Liver (tissue), 3 donors: ENCODE measurements at regions not wholly inside any gene's neighbourhood (a gene's known extent, or its start where the extent isn't known, plus 50 kb on each side); places are given as distances from the start of the nearest gene placed in this dataset.

ENCODE experiments used
- CTCF ChIP-seq: fragments of 150-350 bp; IDR thresholded peaks from 2 replicates; pipeline ENCODE4 v1.5.1; 2017; ENCODE audit warnings: improper control_type of control experiment, low read depth, low read length; ENCODE audit not compliant: missing input control
- EGR1 ChIP-seq, 2 donors: IDR thresholded peaks; 2 replicates each; pipeline ENCODE4 v1.6.1; 2016 to 2018; ENCODE audit warnings: antibody characterized with exemption in 2 of 2, low read depth in 2 of 2
- GABPA ChIP-seq, 2 donors: IDR thresholded peaks in 1 of 2; conservative IDR thresholded peaks in 1 of 2; 2 replicates each; pipeline ENCODE4 v1.6.1; 2016; ENCODE audit warnings: antibody characterized with exemption in 2 of 2, mild to moderate bottlenecking in 1 of 2, moderate library complexity in 1 of 2
- JUND ChIP-seq, 2 donors: IDR thresholded peaks; 2 replicates each; pipeline ENCODE4 v1.6.1; 2016; ENCODE audit warnings: antibody characterized with exemption in 2 of 2
- RAD21 ChIP-seq, 2 donors: IDR thresholded peaks; 2 replicates each; pipeline ENCODE4 v1.6.1; 2016; ENCODE audit warnings: antibody characterized with exemption in 2 of 2, mild to moderate bottlenecking in 2 of 2
- RXRA ChIP-seq, 2 donors: IDR thresholded peaks; 2 replicates each; pipeline ENCODE4 v1.6.1; 2017 to 2018; ENCODE audit warnings: antibody characterized with exemption in 2 of 2, mild to moderate bottlenecking in 1 of 2
- SP1 ChIP-seq: IDR thresholded peaks from 2 replicates; pipeline ENCODE4 v1.6.1; 2018; ENCODE audit warnings: antibody characterized with exemption, mild to moderate bottlenecking
- YY1 ChIP-seq: IDR thresholded peaks from 2 replicates; pipeline ENCODE4 v1.6.1; 2016; ENCODE audit warnings: antibody characterized with exemption, mild to moderate bottlenecking
- TF ChIP-seq, protein P1 (sequence below): IDR thresholded peaks from 2 replicates; pipeline ENCODE4 v1.6.1; 2016; ENCODE audit warnings: antibody characterized with exemption, mild to moderate bottlenecking
- TF ChIP-seq, protein P2 (sequence below): IDR thresholded peaks from 2 replicates; pipeline ENCODE4 v1.6.1; 2016; ENCODE audit warnings: antibody characterized with exemption
- TF ChIP-seq, protein P3 (sequence below): IDR thresholded peaks from 2 replicates; pipeline ENCODE4 v1.6.1; 2016; ENCODE audit warnings: antibody characterized with exemption
- TF ChIP-seq, protein P4 (sequence below): IDR thresholded peaks from 2 replicates; pipeline ENCODE4 v1.6.1; 2016; ENCODE audit warnings: antibody characterized with exemption
- donor health status: healthy.
- donor health status: healthy.

- TF ChIP-seq CTCF = no peak
- TF ChIP-seq YY1 = no peak
- TF ChIP-seq RAD21 (IDR thresholded peaks at IDR 0.05) = no peak
- TF ChIP-seq, protein P1, sequence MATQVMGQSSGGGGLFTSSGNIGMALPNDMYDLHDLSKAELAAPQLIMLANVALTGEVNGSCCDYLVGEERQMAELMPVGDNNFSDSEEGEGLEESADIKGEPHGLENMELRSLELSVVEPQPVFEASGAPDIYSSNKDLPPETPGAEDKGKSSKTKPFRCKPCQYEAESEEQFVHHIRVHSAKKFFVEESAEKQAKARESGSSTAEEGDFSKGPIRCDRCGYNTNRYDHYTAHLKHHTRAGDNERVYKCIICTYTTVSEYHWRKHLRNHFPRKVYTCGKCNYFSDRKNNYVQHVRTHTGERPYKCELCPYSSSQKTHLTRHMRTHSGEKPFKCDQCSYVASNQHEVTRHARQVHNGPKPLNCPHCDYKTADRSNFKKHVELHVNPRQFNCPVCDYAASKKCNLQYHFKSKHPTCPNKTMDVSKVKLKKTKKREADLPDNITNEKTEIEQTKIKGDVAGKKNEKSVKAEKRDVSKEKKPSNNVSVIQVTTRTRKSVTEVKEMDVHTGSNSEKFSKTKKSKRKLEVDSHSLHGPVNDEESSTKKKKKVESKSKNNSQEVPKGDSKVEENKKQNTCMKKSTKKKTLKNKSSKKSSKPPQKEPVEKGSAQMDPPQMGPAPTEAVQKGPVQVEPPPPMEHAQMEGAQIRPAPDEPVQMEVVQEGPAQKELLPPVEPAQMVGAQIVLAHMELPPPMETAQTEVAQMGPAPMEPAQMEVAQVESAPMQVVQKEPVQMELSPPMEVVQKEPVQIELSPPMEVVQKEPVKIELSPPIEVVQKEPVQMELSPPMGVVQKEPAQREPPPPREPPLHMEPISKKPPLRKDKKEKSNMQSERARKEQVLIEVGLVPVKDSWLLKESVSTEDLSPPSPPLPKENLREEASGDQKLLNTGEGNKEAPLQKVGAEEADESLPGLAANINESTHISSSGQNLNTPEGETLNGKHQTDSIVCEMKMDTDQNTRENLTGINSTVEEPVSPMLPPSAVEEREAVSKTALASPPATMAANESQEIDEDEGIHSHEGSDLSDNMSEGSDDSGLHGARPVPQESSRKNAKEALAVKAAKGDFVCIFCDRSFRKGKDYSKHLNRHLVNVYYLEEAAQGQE = no peak
- TF ChIP-seq RXRA (IDR thresholded peaks at IDR 0.05) = no peak
- TF ChIP-seq, protein P2, sequence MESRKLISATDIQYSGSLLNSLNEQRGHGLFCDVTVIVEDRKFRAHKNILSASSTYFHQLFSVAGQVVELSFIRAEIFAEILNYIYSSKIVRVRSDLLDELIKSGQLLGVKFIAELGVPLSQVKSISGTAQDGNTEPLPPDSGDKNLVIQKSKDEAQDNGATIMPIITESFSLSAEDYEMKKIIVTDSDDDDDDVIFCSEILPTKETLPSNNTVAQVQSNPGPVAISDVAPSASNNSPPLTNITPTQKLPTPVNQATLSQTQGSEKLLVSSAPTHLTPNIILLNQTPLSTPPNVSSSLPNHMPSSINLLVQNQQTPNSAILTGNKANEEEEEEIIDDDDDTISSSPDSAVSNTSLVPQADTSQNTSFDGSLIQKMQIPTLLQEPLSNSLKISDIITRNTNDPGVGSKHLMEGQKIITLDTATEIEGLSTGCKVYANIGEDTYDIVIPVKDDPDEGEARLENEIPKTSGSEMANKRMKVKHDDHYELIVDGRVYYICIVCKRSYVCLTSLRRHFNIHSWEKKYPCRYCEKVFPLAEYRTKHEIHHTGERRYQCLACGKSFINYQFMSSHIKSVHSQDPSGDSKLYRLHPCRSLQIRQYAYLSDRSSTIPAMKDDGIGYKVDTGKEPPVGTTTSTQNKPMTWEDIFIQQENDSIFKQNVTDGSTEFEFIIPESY = no peak
- TF ChIP-seq, protein P3, sequence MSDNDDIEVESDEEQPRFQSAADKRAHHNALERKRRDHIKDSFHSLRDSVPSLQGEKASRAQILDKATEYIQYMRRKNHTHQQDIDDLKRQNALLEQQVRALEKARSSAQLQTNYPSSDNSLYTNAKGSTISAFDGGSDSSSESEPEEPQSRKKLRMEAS = no peak
- TF ChIP-seq GABPA (IDR thresholded peaks at IDR 0.05 in 1 of 2, conservative IDR thresholded peaks at IDR 0.05 in 1 of 2) = no peak
- no peak for TF ChIP-seq SP1
- TF ChIP-seq, protein P4, sequence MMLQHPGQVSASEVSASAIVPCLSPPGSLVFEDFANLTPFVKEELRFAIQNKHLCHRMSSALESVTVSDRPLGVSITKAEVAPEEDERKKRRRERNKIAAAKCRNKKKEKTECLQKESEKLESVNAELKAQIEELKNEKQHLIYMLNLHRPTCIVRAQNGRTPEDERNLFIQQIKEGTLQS = no peak
- no peak for TF ChIP-seq JUND (IDR thresholded peaks at IDR 0.05)
- TF ChIP-seq EGR1 (IDR thresholded peaks at IDR 0.05; ENCODE audit: low read depth in 2 of 2) = no peak
Observed at GRCh38 chr6:170007468-170008293, 256.3 kb downstream of the ERMARD start.
